EL (cell line): ENCODE measurements at regions not wholly inside any gene's neighbourhood (a gene's known extent, or its start where the extent isn't known, plus 50 kb on each side); places are given as distances from the start of the nearest gene placed in this dataset.

ENCODE experiments used
- DNase-seq: peaks from one replicate; pipeline ENCODE4 v3.0.0-alpha.2; 2016

GRCh38 chr15:89399238-89400115 lies 64.9 kb upstream of the POLG start:
- peak; percentile 65 for DNase-seq

GRCh38 chr15:89398896-89399237 lies 64.2 kb upstream of the POLG start:
- DNase-seq = no peak

GRCh38 chr15:89397653-89398023 lies 63.0 kb upstream of the POLG start:
- no peak for DNase-seq

- no peak for DNase-seq
These were observed 62.4 kb upstream of the POLG start for GRCh38 chr15:89396723-89397652.

- no peak for DNase-seq
These were observed 61.4 kb upstream of the POLG start for GRCh38 chr15:89395996-89396395.

GRCh38 chr15:89395461-89395871 lies 60.8 kb upstream of the POLG start:
- no peak for DNase-seq

GRCh38 chr15:89395031-89395430 lies 60.4 kb upstream of the POLG start:
- no peak for DNase-seq

- no peak for DNase-seq
These were observed 58.4 kb upstream of the POLG start for GRCh38 chr15:89393056-89393455.

- DNase-seq = no peak
These were observed 57.1 kb upstream of the POLG start for GRCh38 chr15:89391685-89392257.

GRCh38 chr15:89389841-89390603 lies 55.4 kb upstream of the POLG start:
- DNase-seq = no peak

- no peak for DNase-seq
These were observed 52.7 kb upstream of the POLG start for GRCh38 chr15:89387140-89387903.

GRCh38 chr15:89385596-89386331 lies 51.1 kb upstream of the POLG start:
- no peak for DNase-seq
